SK-N-SH treated with all-trans-retinoic acid at 6 μM for 48 hours (cell line): ENCODE measurements at regions not wholly inside any gene's neighbourhood (a gene's known extent, or its start where the extent isn't known, plus 50 kb on each side); places are given as distances from the start of the nearest gene placed in this dataset.

Source experiments
- ATAC-seq: fragments of 200-7000 bp; cut with Tn5 transposase; 3 replicates; pipeline ENCODE4 v1.9.1; 2020; ENCODE audit warnings: mild to moderate bottlenecking, moderate library complexity
- ARNTL ChIP-seq: fragments of 450-650 bp; formaldehyde crosslinking; IDR thresholded peaks from 2 replicates; pipeline ENCODE4 v1.5.0; 2020; ENCODE audit warnings: low read depth, mild to moderate bottlenecking, moderate library complexity, borderline replicate concordance
- BACH2 ChIP-seq: fragments of 250-450 bp; sonication (Bioruptor Pico); IDR thresholded peaks from 2 replicates; pipeline ENCODE4 v1.9.0; 2021; ENCODE audit warnings: mild to moderate bottlenecking, borderline replicate concordance
- CREB5 ChIP-seq: fragments of 250-450 bp; sonication (Bioruptor Pico); IDR thresholded peaks from 2 replicates; pipeline ENCODE4 v1.5.1; 2020; ENCODE audit warnings: low read depth, mild to moderate bottlenecking, moderate library complexity
- CSDC2 ChIP-seq: fragments of 250-450 bp; sonication (Bioruptor Pico); IDR thresholded peaks from 2 replicates; pipeline ENCODE4 v1.5.0; 2020; ENCODE audit warnings: mild to moderate bottlenecking, moderate library complexity
- CSRNP3 ChIP-seq: fragments of 250-450 bp; sonication (Bioruptor Pico); IDR thresholded peaks from 2 replicates; pipeline ENCODE4 v1.5.1; 2021; ENCODE audit warnings: mild to moderate bottlenecking, moderate library complexity
- GLIS3 ChIP-seq: fragments of 250-450 bp; sonication (Bioruptor Pico); IDR thresholded peaks from 2 replicates; pipeline ENCODE4 v1.5.0; 2020; ENCODE audit warnings: mild to moderate bottlenecking, moderate library complexity
- ISL1 ChIP-seq: fragments of 250-450 bp; sonication (Bioruptor Pico); IDR thresholded peaks from 2 replicates; pipeline ENCODE4 v2.1.2; 2022; ENCODE audit warnings: mild to moderate bottlenecking, moderate library complexity
- OSR1 ChIP-seq: fragments of 250-450 bp; sonication (Bioruptor Pico); IDR thresholded peaks from 2 replicates; pipeline ENCODE4 v1.8.0; 2022; ENCODE audit warnings: moderate library complexity, mild to moderate bottlenecking, inconsistent platforms
- PATZ1 ChIP-seq: fragments of 250-450 bp; sonication (Bioruptor Pico); IDR thresholded peaks from 2 replicates; pipeline ENCODE4 v1.8.0; 2020; ENCODE audit warnings: mild to moderate bottlenecking, moderate library complexity, borderline replicate concordance
- POU6F1 ChIP-seq: fragments of 250-450 bp; sonication (Bioruptor Pico); IDR thresholded peaks from 2 replicates; pipeline ENCODE4 v1.8.0; 2021; ENCODE audit warnings: low read depth, mild to moderate bottlenecking, moderate library complexity, borderline replicate concordance
- PPARA ChIP-seq: fragments of 250-450 bp; sonication (Bioruptor Pico); IDR thresholded peaks from 2 replicates; pipeline ENCODE4 v1.5.0; 2020; ENCODE audit warnings: mild to moderate bottlenecking, borderline replicate concordance
- RARB ChIP-seq: fragments of 250-450 bp; sonication (Bioruptor Pico); IDR thresholded peaks from 2 replicates; pipeline ENCODE4 v1.8.0; 2021; ENCODE audit warnings: mild to moderate bottlenecking, moderate library complexity
- TCF4 ChIP-seq: fragments of 250-450 bp; sonication (Bioruptor Pico); IDR thresholded peaks from 2 replicates; pipeline ENCODE4 v1.8.0; 2021; ENCODE audit warnings: mild to moderate bottlenecking, moderate library complexity, borderline replicate concordance
- TOX ChIP-seq: fragments of 250-450 bp; sonication (Bioruptor Pico); IDR thresholded peaks from 2 replicates; pipeline ENCODE4 v1.8.0; 2021; ENCODE audit warnings: mild to moderate bottlenecking, moderate library complexity, borderline replicate concordance
- ZC3H10 ChIP-seq: fragments of 250-450 bp; sonication (Bioruptor Pico); IDR thresholded peaks from 2 replicates; pipeline ENCODE4 v1.5.1; 2021; ENCODE audit warnings: mild to moderate bottlenecking, moderate library complexity
- ZFP3 ChIP-seq: fragments of 250-450 bp; sonication (Bioruptor Pico); IDR thresholded peaks from 2 replicates; pipeline ENCODE4 v1.5.0; 2020; ENCODE audit warnings: mild to moderate bottlenecking, moderate library complexity
- ZFP30 ChIP-seq: fragments of 450-650 bp; formaldehyde crosslinking; IDR thresholded peaks from 2 replicates; pipeline ENCODE4 v1.5.0; 2022; ENCODE audit warnings: mild to moderate bottlenecking, moderate library complexity
- ZNF565 ChIP-seq: fragments of 450-650 bp; formaldehyde crosslinking; conservative IDR thresholded peaks from 2 replicates; pipeline ENCODE4 v1.5.0; 2020; ENCODE audit warnings: low read depth, mild to moderate bottlenecking, moderate library complexity
- ZNF70 ChIP-seq: fragments of 450-650 bp; formaldehyde crosslinking; IDR thresholded peaks from 2 replicates; pipeline ENCODE4 v1.5.0; 2020; ENCODE audit warnings: mild to moderate bottlenecking, moderate library complexity
- ZNF8 ChIP-seq: fragments of 450-650 bp; formaldehyde crosslinking; IDR thresholded peaks from 2 replicates; pipeline ENCODE4 v1.5.0; 2020; ENCODE audit warnings: mild to moderate bottlenecking, moderate library complexity

- ATAC-seq: no peak
- TF ChIP-seq CREB5 (CRISPR knock-in tag) (no peak), ZFP3 (no peak), CSRNP3 (CRISPR knock-in tag) (no peak), TCF4 (CRISPR knock-in tag) (no peak), OSR1 (CRISPR knock-in tag) (no peak), ZNF565 (no peak), ZC3H10 (CRISPR knock-in tag) (no peak), RARB (CRISPR knock-in tag) (no peak), BACH2 (CRISPR knock-in tag) (no peak), ZFP30 (CRISPR knock-in tag) (no peak), ZNF8 (no peak), POU6F1 (no peak), CSDC2 (no peak), TOX (CRISPR knock-in tag) (no peak), ARNTL (CRISPR knock-in tag) (no peak)
- TF ChIP-seq, all 23 proteins: peak for 0
These were observed 314.7 kb upstream of the SPRED2 start for GRCh38 chr2:65746931-65747675.

- TF ChIP-seq ZNF8 (no peak), PATZ1 (no peak), GLIS3 (CRISPR knock-in tag) (no peak), ZFP3 (no peak), POU6F1 (no peak), BACH2 (CRISPR knock-in tag) (no peak), ARNTL (CRISPR knock-in tag) (no peak), TCF4 (CRISPR knock-in tag) (no peak), PPARA (CRISPR knock-in tag) (no peak), ZC3H10 (CRISPR knock-in tag) (no peak), RARB (CRISPR knock-in tag) (no peak), ISL1 (CRISPR knock-in tag) (no peak), CSRNP3 (CRISPR knock-in tag) (no peak), OSR1 (CRISPR knock-in tag) (no peak), ZNF565 (no peak), ZNF70 (no peak), ZFP30 (CRISPR knock-in tag) (no peak), TOX (CRISPR knock-in tag) (no peak)
- no peak for ATAC-seq
These were observed 312.2 kb upstream of the SPRED2 start for GRCh38 chr2:65744477-65745200.
